ENCODE measurements at regions not wholly inside any gene's neighbourhood (a gene's known extent, or its start where the extent isn't known, plus 50 kb on each side); places are given as distances from the start of the nearest gene placed in this dataset.
"Not testable (repeated sequence)": the region's sequence is repeated elsewhere in the genome, so short reads cannot be mapped to it uniquely, and the experiment has no call there.

GRCh38 chr11:23893126-23893525, 603.7 kb upstream of the LUZP2 start:
- no peak for DNase-seq

GRCh38 chr11:23897453-23898286, 599.2 kb upstream of the LUZP2 start:
- no peak for DNase-seq

- DNase-seq, result no peak
Observed at GRCh38 chr11:23903044-23903704, 593.7 kb upstream of the LUZP2 start.

DNA sequence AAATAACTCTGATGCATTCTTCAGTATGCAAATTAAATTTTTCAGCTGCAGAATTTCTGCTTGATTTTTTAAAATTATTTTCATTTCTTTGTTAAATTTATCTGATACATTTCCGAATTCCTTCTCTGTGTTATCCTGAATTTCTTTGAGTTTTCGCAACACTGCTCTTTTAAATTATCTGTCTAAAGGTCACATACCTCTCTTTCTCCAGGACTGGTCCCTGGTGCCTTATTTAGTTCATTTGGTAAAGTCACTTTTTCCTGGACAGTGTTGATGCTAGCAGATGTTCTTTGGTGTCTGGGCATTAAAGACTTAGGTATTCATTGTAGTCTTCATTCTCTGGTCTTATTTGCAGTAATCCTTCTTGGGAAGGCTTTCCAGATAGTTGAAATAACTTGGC, 577.4 kb upstream of the LUZP2 start:
- DNase-seq, result no peak

DNA sequence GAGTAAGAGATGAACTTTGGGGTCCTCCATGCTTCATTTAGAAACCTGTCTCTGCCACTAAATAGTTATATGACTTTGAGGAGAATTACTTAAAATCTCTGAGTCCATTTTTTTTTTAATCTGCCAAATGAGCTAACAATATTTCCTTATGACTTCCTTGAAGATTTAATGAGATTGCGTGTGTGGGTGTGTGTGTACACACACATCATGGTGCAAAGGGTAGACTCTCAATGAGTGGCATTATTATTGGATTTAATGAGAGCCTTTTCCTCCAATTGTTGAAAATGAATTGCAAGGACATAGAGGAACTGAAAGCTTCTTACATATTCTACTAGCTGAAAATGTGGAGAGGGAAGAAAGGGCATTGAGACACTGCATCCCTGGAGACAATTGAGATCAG, 573.5 kb upstream of the LUZP2 start:
- no peak for DNase-seq

DNA sequence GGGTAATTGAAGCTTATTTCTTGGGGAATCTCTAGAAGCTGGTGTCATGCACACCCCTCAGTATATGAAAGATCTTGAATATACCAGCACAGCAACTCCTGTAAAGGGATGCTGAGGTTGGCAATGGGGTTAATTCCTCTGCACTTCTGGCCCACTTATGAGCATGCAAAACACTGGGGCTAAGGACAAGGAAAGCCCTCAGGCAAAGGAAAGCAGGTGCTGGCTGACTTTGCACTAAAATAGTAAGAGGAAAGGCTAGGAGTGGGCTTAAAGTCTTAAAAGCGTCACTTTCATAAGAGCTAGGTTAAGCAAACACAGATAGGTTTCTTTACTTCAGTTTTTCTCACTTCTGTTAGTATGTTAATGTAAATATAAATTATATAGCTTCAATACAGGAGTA, 572.6 kb upstream of the LUZP2 start:
- DNase-seq, result no peak

DNA sequence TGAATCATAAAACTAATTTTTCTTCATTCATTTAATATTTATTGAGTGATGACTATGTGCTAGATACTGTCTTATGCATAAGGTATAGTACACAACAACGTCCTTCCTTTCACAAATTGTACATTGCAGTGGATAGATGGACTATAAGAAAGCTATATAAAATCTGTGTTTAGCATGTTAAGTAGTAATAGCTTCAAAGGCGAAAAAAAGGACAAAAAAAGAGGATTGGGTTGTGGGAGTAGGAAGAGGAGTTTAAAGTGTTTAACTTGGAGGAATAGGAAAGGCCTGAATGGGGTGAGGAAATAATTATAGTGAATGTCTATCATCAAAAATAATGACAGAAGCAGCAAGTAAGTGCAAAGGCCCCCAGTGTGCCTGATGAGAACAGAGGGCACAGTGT, 565.4 kb upstream of the LUZP2 start:
- DNase-seq, result no peak

- no peak for DNase-seq
Observed at GRCh38 chr11:23932485-23932898, 564.4 kb upstream of the LUZP2 start.

GRCh38 chr11:23933721-23934120, 563.1 kb upstream of the LUZP2 start:
- no peak for DNase-seq

GRCh38 chr11:23934671-23935270, 562.1 kb upstream of the LUZP2 start:
- DNase-seq, result not testable (repeated sequence)

- not testable (repeated sequence) for DNase-seq
Observed at GRCh38 chr11:23942117-23942815, 554.6 kb upstream of the LUZP2 start.

- no peak for DNase-seq
Observed at GRCh38 chr11:23944923-23945322, 551.9 kb upstream of the LUZP2 start.

DNA sequence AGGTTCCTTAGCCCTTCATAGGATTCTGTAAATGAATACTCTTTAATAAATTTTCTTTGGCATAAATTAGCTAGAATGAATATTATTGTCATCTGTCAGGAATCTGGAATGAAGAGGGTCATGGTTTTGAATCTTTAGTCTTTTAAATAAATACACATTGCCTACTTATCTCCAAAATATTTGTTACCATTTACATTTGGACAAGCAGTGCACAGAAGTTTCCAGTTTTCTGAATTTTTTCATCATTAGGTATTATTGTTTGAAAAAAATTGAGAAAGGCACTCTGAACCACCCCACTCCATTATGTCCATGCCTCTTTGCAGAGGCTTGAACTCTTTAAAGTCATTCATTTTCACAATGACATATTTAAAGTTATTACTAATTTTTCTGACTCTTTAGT, 549.0 kb upstream of the LUZP2 start:
- DNase-seq, result no peak

DNA sequence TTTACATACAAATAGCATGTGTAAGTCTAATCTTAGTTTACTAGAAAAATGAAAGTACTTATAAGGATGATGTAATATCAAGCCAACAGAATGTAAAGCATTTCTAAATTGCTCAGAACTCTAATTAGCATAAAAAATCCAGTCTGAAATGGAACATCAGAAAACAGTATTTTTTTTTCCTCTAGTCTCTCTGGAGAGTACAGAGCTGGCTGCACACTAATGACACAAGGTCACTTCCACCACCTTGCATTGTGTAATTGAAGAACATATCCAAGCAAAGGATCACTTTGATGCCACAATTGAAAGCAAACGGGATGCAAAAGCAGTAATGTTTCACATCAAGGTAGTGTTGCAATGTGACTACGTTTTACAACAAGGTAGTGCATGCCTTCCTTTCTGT, 548.0 kb upstream of the LUZP2 start:
- DNase-seq, result no peak

DNA sequence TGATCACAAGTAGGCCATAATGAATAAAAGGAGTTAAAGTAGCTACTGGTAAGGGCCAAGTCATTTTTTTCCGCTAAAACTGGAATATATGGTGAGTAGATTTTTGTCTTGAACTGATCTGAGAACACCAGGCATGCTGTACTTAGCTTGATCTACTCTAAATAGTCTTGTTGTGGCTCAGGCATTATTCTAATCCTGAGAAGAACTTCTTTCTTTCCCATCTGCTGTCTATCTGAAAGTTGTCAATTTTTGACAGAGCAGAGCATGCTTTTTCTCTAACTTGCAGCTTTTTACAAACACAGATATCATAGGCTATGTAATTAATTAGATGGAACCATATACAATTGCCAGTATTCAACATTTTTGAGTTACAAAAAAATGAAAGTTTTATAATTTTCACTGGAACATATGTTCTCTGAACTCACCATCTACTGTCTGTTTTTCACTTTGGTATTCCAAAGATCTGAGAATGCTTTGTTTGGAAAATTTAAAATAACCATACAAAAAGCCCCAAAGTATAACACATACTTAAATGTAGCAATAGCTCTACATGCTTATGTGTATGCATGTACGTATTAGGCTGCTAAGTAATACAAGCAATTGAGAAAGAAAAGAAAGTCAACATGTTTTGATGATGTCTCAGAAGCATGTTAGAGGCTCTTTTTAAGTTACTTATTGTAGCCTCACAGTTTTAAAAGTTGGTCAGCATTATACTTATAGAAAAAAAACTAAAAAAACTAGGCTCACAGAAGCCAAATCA, 542.7 kb upstream of the LUZP2 start:
- DNase-seq, result no peak

- DNase-seq, result no peak
Observed at GRCh38 chr11:23954730-23955129, 542.1 kb upstream of the LUZP2 start.

GRCh38 chr11:23956586-23956985, 540.3 kb upstream of the LUZP2 start:
- no peak for DNase-seq

GRCh38 chr11:23957314-23957713, 539.5 kb upstream of the LUZP2 start:
- DNase-seq, result no peak

DNA sequence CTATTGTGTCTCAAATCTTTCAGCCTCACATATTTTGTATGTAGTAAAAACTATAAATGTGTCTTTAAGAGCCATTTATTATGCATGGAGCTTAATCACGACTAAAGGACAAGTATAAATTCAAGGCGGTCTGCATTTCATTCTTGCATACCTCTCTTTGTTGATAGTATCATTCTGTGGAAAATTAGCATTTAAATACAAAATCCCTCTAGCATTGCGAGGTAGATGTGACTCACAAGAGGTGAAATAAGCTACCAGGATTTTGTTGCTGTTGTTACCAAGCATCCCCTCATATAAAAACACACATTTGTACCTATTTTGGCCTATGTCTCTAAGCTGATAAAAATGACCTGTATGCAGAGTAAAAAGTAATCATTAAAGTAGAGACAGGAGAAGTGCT, 537.4 kb upstream of the LUZP2 start:
- DNase-seq, result no peak

DNA sequence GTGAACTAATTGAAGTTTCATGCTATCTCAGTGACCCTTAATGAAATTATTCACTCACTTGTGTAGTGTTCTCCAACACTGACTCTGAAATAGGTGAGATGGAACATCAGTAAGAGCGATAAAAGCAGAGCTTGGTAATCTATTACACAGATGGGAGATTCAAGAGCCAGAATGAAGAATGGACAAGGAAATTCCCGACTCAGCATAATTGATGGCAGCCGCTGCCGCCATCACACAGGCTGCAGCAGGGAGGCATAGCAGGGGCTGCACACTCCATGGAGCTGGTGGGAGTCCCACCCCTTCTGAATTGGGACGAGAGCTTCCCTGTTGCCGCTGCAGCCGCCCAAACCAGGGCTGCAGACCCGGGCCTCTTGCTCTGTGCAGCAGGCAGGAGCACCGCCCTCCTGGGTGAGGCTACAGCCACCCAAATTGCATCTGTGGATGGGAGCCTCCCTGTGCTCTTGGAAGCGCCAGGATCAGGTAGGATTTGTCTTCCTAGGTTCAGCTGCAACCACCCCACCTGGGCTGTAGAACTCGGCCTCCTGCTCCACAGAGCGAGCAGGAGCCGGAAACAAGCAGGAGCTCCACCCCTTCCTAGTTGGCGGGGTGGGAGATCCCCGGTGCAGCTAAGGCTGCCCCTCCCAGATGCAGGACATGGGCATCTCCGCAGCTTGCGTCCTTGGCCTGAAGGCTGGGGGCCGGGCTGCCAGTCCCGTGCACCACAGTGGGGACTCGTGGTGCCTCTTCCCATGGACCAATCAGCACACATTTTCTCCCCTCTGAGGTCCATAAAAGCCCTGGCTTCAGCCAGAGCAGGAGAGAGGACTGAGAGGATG, 535.1 kb upstream of the LUZP2 start:
- no peak for DNase-seq

- DNase-seq, result no peak
Observed at GRCh38 chr11:23973244-23973643, 523.6 kb upstream of the LUZP2 start.

GRCh38 chr11:23974051-23974450, 522.8 kb upstream of the LUZP2 start:
- no peak for DNase-seq

All from CD4-positive, alpha-beta T cell treated with Interleukin-10 for 1 hour (primary cell).